Tibial nerve (tissue), 4 donors: ENCODE measurements at regions not wholly inside any gene's neighbourhood (a gene's known extent, or its start where the extent isn't known, plus 50 kb on each side); places are given as distances from the start of the nearest gene placed in this dataset.

ENCODE experiments used
- DNase-seq, 2 donors: peaks; one replicate each; pipeline ENCODE4 v3.0.0-alpha.2; 2019; ENCODE audit warnings: low spot score in 2 of 2
- H3K27ac ChIP-seq, 4 donors: fragments of 200-600 bp; sonication (generic) in 3 of 4; one replicate each; pipeline ENCODE4 v1.5.1; 2017 to 2019; ENCODE audit warnings: mild to moderate bottlenecking in 1 of 4
- H3K27me3 ChIP-seq, 2 donors: fragments of 200-600 bp; sonication (generic) in 1 of 2; one replicate each; pipeline versions ENCODE4 v1.5.1 to v1.6.0; 2017 to 2019
- H3K36me3 ChIP-seq, 3 donors: fragments of 200-600 bp; sonication (generic); one replicate each; pipeline ENCODE4 v1.5.1; 2018 to 2019
- H3K4me1 ChIP-seq, 4 donors: fragments of 200-600 bp; sonication (generic) in 3 of 4; one replicate each; pipeline ENCODE4 v1.5.1; 2017 to 2019
- H3K4me3 ChIP-seq, 4 donors: fragments of 200-600 bp; sonication (generic) in 3 of 4; one replicate each; pipeline ENCODE4 v1.5.1; 2017 to 2019; ENCODE audit warnings: mild to moderate bottlenecking in 1 of 4, moderate library complexity in 1 of 4
- H3K9me3 ChIP-seq, 4 donors: fragments of 200-600 bp; sonication (generic) in 3 of 4; one replicate each; pipeline ENCODE4 v1.5.1; 2017 to 2019
- CTCF ChIP-seq, 5 experiments: fragments of 200-600 bp in 3 of 5; fragments of 450-650 bp in 2 of 5; sonication (generic) in 3 of 5; IDR thresholded peaks; one replicate each; pipeline ENCODE4 v1.5.1; 2016 to 2019; ENCODE audit warnings: antibody characterized with exemption in 5 of 5, mild to moderate bottlenecking in 3 of 5, moderate library complexity in 2 of 5
- EP300 ChIP-seq, 2 donors: sonication (generic); formaldehyde crosslinking; IDR thresholded peaks; one replicate each; pipeline ENCODE4 v1.6.1; 2017; ENCODE audit warnings: antibody characterized with exemption in 2 of 2, mild to moderate bottlenecking in 1 of 2
- POLR2A ChIP-seq, 2 donors: fragments of 450-650 bp; IDR thresholded peaks; one replicate each; pipeline ENCODE4 v1.6.1; 2017; ENCODE audit warnings: antibody characterized with exemption in 2 of 2, mild to moderate bottlenecking in 2 of 2, moderate library complexity in 2 of 2
- WGBS, 2 donors: methylation state at CpG; one replicate each; pipeline ENCODE4 v1.1.5; 2018; 5-methylcytosine and 5-hydroxymethylcytosine counted together

DNA sequence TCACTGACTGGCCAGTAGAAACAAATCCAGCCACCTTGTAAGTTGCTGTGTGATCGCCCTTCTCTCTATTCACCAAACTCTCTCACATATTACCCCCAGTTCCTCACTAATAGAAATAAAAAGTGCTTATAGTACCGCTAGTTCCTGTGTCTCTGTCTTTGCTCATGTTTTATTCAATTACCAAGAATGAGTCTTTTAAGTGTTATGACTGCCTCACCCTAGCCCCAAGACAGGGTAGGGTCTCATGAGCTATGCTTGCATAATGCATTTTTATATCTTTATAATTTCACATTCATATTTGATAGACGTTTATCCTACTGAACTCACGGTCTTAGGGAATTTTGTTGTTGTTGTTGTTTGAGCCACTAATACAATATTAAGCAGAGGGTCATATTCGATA lies 109.6 kb upstream of the DOK6 start:
- Histone ChIP-seq H3K4me1 (no peaks in the 10 kb centered on the region), H3K27me3 (no peaks in the 10 kb centered on the region), H3K9me3 (no peaks in the 10 kb centered on the region), H3K27ac (no peak overlapping the region), H3K4me3 (no peak overlapping the region), H3K36me3 (no peaks in the 10 kb centered on the region)
- 84 to 91% methylated on average over 5 of the region's 5 CpGs for WGBS, 2 donors
- no peak for DNase-seq
- TF ChIP-seq CTCF (IDR thresholded peaks at IDR 0.05): no peak
- no peak for TF ChIP-seq POLR2A (IDR thresholded peaks at IDR 0.05)
- no peak for TF ChIP-seq EP300 (IDR thresholded peaks at IDR 0.05)

DNA sequence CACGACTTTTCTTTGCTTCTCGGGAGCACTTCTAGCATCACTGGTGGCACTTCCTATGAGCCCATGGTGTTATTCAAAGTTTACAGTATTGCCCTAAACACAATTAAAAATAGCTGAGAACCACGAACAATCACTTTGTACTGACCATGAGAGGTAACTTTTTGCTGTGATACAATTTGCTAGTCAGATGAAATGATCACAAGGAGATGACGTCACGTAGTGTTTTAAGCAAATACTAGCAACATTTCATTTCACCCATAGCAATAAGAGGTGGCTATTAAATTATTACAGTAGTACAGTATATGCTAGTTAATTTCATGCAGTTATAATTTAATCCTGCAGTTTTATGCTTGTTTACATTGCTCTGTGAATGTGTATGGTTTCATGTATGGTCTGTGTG lies 108.9 kb upstream of the DOK6 start:
- WGBS, 2 donors: 81 to 89% methylated on average over 5 of the region's 5 CpGs
- Histone ChIP-seq H3K27me3 (no peaks in the 10 kb centered on the region), H3K4me3 (no peak overlapping the region), H3K36me3 (no peaks in the 10 kb centered on the region), H3K9me3 (peaks cover 0 to under 1% (median 0%) of the 10 kb centered on the region in 4 donors), H3K27ac (no peak overlapping the region), H3K4me1 (no peaks in the 10 kb centered on the region)
- TF ChIP-seq POLR2A (IDR thresholded peaks at IDR 0.05) (no peak), CTCF (IDR thresholded peaks at IDR 0.05) (no peak)
- DNase-seq: no peak

- Histone ChIP-seq H3K27ac (no peak overlapping the region), H3K4me1 (no peaks in the 10 kb centered on the region), H3K4me3 (no peak overlapping the region), H3K9me3 (peaks cover 0 to 12% (median 0%) of the 10 kb centered on the region in 4 donors), H3K36me3 (no peaks in the 10 kb centered on the region), H3K27me3 (no peaks in the 10 kb centered on the region)
- TF ChIP-seq POLR2A (IDR thresholded peaks at IDR 0.05) (no peak), CTCF (IDR thresholded peaks at IDR 0.05) (no peak), EP300 (IDR thresholded peaks at IDR 0.05) (no peak)
- no peak for DNase-seq
- 83 to 85% methylated on average over 3 of the region's 3 CpGs for WGBS, 2 donors
These were observed 100.5 kb upstream of the DOK6 start for GRCh38 chr18:69300185-69300584.

DNA sequence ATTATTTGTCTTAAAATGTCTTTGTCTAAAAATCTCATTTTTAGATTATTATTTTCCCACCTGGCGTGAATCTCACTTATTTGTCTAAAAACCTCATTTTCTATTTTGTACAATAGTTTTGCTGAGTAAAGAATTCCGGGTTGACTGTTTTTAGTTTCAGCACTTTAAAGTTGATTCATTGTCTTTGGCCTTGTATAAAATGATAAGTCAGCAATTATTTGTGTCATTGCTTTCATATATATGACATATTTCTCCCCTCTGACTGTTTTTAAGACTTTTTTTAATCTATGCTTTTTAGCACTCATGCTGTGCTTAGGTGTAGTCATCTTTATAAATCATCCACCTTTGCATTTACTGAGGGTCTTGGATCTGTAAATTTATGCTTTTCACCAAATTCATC lies 92.1 kb upstream of the DOK6 start:
- H3K4me3 ChIP-seq: no peak overlapping the region
- TF ChIP-seq EP300 (IDR thresholded peaks at IDR 0.05) (no peak), POLR2A (IDR thresholded peaks at IDR 0.05) (no peak), CTCF (IDR thresholded peaks at IDR 0.05) (no peak)
- H3K27ac ChIP-seq: no peak overlapping the region
- WGBS, 2 donors: 79 to 81% methylated on average over 2 of the region's 2 CpGs
- H3K27me3 ChIP-seq: no peaks in the 10 kb centered on the region
- H3K9me3 ChIP-seq: no peaks in the 10 kb centered on the region
- DNase-seq: no peak
- H3K4me1 ChIP-seq: no peaks in the 10 kb centered on the region
- H3K36me3 ChIP-seq: no peaks in the 10 kb centered on the region

- Histone ChIP-seq H3K27me3 (no peaks in the 10 kb centered on the region), H3K9me3 (peaks cover 0 to 5% (median 0%) of the 10 kb centered on the region in 4 donors), H3K36me3 (no peaks in the 10 kb centered on the region), H3K27ac (no peak overlapping the region), H3K4me3 (no peak overlapping the region), H3K4me1 (no peaks in the 10 kb centered on the region)
- TF ChIP-seq EP300 (IDR thresholded peaks at IDR 0.05): no peak
- no peak for DNase-seq
These were observed 74.6 kb upstream of the DOK6 start for GRCh38 chr18:69326094-69326493.

DNA sequence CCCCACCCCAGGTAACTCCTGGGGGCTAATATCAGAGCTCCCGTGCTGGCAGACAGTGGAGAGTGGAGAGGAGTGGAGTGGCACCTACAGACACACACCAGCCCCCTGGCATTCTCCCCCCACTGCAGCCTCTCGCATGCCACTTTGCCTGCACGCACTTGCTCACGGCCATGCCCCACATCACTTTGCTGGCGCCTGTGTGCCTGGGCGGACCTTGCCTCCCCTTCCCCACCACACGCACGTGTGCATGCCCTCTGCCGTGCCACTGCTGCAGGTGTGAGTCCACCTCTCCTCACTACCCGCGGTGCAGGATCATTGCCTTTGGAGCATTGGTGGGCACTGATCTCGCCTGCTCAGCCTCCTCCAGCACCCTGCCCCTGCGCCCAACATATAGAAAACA lies 72.6 kb upstream of the DOK6 start:
- peaks cover 0 to 5% (median 0%) of the 10 kb centered on the region in 4 donors for H3K9me3 ChIP-seq

More for the DNA sequence above, 72.6 kb upstream of the DOK6 start:
- no peak overlapping the region for H3K27ac ChIP-seq
- H3K36me3 ChIP-seq: no peaks in the 10 kb centered on the region
- no peak for TF ChIP-seq CTCF (IDR thresholded peaks at IDR 0.05)
- no peak for TF ChIP-seq POLR2A (IDR thresholded peaks at IDR 0.05)
- no peak for TF ChIP-seq EP300 (IDR thresholded peaks at IDR 0.05)
- H3K4me3 ChIP-seq: no peak overlapping the region
- 94 to 95% methylated on average over 13 of the region's 13 CpGs for WGBS, 2 donors
- no peaks in the 10 kb centered on the region for H3K4me1 ChIP-seq
- no peaks in the 10 kb centered on the region for H3K27me3 ChIP-seq
- DNase-seq: no peak
